ENCODE measurements at regions not wholly inside any gene's neighbourhood (a gene's known extent, or its start where the extent isn't known, plus 50 kb on each side); places are given as distances from the start of the nearest gene placed in this dataset.
"Not testable (repeated sequence)": the region's sequence is repeated elsewhere in the genome, so short reads cannot be mapped to it uniquely, and the experiment has no call there.

GRCh38 chr5:102090770-102091169, 205.3 kb downstream of the SLCO4C1 start:
- H3K27ac Mint-ChIP-seq, result peak overlapping the region in 1 of 3 donors; percentile 17
- no peaks in the 10 kb centered on the region for H3K27me3 Mint-ChIP-seq
- H3K36me3 Mint-ChIP-seq, result no peaks in the 10 kb centered on the region
- peaks cover 0 to 5% (median 0%) of the 10 kb centered on the region in 3 donors for H3K9me3 Mint-ChIP-seq
- no peaks in the 10 kb centered on the region for H3K4me1 Mint-ChIP-seq
- H3K4me3 Mint-ChIP-seq, result no peak overlapping the region

- no peak overlapping the region for H3K27ac Mint-ChIP-seq
- peaks cover 3 to 5% (median 3%) of the 10 kb centered on the region in 3 donors for H3K9me3 Mint-ChIP-seq
- H3K27me3 Mint-ChIP-seq, result no peaks in the 10 kb centered on the region
- no peak overlapping the region for H3K4me3 Mint-ChIP-seq
- no peaks in the 10 kb centered on the region for H3K36me3 Mint-ChIP-seq
- H3K4me1 Mint-ChIP-seq, result no peaks in the 10 kb centered on the region
Observed at GRCh38 chr5:102089883-102090282, 206.2 kb downstream of the SLCO4C1 start.

DNA sequence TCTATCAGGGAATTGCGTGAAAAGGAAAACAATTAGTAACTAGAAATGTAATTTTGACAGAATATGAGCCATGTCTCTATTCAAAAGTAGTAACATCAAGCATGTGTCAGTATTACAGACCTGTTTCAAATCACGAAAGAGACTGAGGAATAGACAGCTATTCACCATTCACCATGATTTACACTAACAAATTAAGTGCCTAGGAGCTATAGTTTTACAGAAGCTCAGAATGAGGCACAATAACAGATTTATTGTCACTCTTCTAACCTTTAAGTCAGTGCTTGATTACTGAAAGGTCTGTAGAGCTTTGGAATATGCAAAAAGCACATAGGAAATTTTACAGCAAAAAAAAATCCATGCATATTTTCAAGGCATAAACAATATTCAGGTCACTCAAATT, 208.2 kb downstream of the SLCO4C1 start:
- H3K27ac Mint-ChIP-seq, result no peak overlapping the region
- no peaks in the 10 kb centered on the region for H3K27me3 Mint-ChIP-seq
- no peaks in the 10 kb centered on the region for H3K4me1 Mint-ChIP-seq
- H3K36me3 Mint-ChIP-seq, result no peaks in the 10 kb centered on the region
- peaks cover 3 to 9% (median 5%) of the 10 kb centered on the region in 3 donors for H3K9me3 Mint-ChIP-seq
- H3K4me3 Mint-ChIP-seq, result no peak overlapping the region

- no peaks in the 10 kb centered on the region for H3K27me3 Mint-ChIP-seq
- no peaks in the 10 kb centered on the region for H3K36me3 Mint-ChIP-seq
- H3K9me3 Mint-ChIP-seq, result peaks cover 3 to 14% (median 4%) of the 10 kb centered on the region in 3 donors
- H3K27ac Mint-ChIP-seq, result no peak overlapping the region
- no peaks in the 10 kb centered on the region for H3K4me1 Mint-ChIP-seq
- H3K4me3 Mint-ChIP-seq, result no peak overlapping the region
Observed at GRCh38 chr5:102080288-102080687, 215.8 kb downstream of the SLCO4C1 start.

DNA sequence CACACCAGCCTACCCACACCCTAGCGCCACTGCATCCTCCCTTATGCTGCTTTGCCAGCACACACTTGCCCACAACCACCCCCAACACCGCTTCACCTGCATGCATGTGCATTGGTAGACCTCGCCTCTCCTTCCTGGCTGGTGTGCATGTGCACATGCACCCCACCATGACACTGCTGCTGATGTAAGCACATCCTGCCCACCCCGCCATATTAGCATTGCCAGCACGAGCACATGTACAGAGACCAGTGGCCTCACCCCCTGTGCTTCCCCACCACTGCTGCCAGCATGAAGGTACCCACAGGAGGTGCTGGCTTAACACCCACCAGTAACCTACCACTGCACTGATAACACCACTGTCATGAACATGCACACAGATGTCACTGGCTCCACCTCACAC, 218.2 kb downstream of the SLCO4C1 start:
- peaks cover 1% of the 10 kb centered on the region for H3K36me3 Mint-ChIP-seq
- no peaks in the 10 kb centered on the region for H3K27me3 Mint-ChIP-seq
- H3K4me1 Mint-ChIP-seq, result no peaks in the 10 kb centered on the region
- H3K4me3 Mint-ChIP-seq, result peak overlapping the region in 1 of 4 donors; percentile 18
- no peak overlapping the region for H3K27ac Mint-ChIP-seq
- H3K9me3 Mint-ChIP-seq, result peaks cover 0 to 8% (median 4%) of the 10 kb centered on the region in 3 donors

DNA sequence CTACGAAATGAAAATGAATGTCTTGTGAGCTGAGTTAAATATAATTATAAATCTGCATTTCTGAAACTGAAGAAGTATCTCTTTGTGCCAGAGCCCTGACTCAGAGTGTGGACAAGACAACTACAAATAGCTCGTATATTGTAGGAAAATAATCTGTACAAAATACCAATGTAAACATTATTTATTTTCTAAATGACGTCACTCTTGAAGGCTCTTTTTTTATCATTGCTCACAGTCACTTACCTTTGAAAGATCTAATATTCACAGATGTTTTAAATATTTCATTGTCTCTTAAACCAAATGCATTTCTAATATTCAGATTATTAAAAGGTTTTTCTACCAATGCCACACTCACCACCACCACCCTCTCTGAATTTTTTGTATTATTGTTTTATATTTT, 226.1 kb downstream of the SLCO4C1 start:
- H3K9me3 Mint-ChIP-seq, result peaks cover 0 to 3% (median 0%) of the 10 kb centered on the region in 3 donors
- no peaks in the 10 kb centered on the region for H3K27me3 Mint-ChIP-seq
- H3K27ac Mint-ChIP-seq, result no peak overlapping the region
- H3K4me1 Mint-ChIP-seq, result peaks cover 0 to 2% (median 0%) of the 10 kb centered on the region in 3 donors
- H3K36me3 Mint-ChIP-seq, result peaks cover 4% of the 10 kb centered on the region
- no peak overlapping the region for H3K4me3 Mint-ChIP-seq

DNA sequence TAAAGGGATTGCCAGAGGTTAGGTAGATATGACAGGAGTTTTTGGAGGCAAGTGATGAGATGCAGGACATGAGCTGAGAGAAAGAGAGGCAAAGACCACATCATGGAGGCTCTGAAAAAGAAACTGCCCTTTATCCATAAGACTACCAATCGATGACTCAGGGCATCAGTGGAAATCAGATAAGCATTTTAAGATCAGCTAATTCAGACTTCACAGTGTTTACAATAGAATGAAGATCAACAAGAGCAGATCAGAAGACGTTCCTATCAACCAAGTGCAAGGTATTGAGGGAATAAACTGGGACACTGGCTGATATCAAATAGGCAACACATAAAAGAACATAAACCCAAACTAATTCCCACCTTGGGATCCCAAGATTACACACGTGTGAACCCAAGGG, 227.2 kb downstream of the SLCO4C1 start:
- peaks cover 0 to 3% (median 0%) of the 10 kb centered on the region in 3 donors for H3K9me3 Mint-ChIP-seq
- H3K27me3 Mint-ChIP-seq, result no peaks in the 10 kb centered on the region
- H3K36me3 Mint-ChIP-seq, result peaks cover 3% of the 10 kb centered on the region
- H3K4me3 Mint-ChIP-seq, result no peak overlapping the region
- H3K27ac Mint-ChIP-seq, result no peak overlapping the region
- H3K4me1 Mint-ChIP-seq, result peaks cover 0 to 2% (median 0%) of the 10 kb centered on the region in 3 donors

DNA sequence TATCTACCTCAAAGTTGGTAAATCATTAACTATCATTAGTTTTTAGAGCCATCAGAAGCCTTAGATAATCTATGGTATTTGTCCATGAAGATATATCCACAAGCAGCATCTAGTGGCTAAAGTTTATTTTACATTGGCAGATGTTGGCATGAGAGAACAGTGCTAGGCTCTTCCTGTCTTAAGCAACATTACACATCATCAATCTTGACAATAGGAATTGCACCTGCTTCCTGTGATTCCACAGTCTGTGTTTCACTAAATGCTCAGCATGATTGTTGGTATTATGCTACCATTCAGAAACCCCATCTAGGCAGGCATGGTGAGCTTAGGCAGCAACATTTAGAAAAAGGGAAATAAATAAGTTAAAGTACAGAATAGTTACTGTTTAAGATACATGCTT, 246.6 kb downstream of the SLCO4C1 start:
- Mint-ChIP-seq H3K27me3 (no peaks in the 10 kb centered on the region), H3K27ac (no peak overlapping the region)

DNA sequence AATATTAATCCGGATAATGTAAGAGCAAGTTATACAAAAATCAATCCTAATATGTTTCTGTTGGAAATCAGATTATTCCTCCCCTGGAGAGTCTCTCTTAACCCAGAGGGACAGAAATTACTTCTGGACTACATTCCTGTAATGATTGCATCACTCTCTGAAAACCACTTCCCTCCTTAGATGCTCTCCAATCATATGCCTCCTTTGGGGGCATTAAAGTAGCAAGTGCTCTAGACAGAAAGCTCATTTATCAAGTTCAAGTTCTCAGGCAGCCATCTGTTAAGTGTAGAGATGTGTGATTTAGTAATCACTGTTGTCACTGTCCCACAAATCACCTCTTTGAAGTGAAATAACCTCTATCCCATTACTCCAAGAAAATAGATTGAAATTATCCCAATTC, 247.1 kb downstream of the SLCO4C1 start:
- H3K4me1 Mint-ChIP-seq, result no peaks in the 10 kb centered on the region
- no peaks in the 10 kb centered on the region for H3K27me3 Mint-ChIP-seq
- H3K27ac Mint-ChIP-seq, result no peak overlapping the region
- H3K9me3 Mint-ChIP-seq, result peaks cover 0 to 2% (median 0%) of the 10 kb centered on the region in 3 donors
- H3K4me3 Mint-ChIP-seq, result no peak overlapping the region
- no peaks in the 10 kb centered on the region for H3K36me3 Mint-ChIP-seq

More for the DNA sequence above, 246.6 kb downstream of the SLCO4C1 start:
- Mint-ChIP-seq H3K9me3 (peaks cover 0 to 2% (median 0%) of the 10 kb centered on the region in 3 donors), H3K4me3 (no peak overlapping the region), H3K36me3 (no peaks in the 10 kb centered on the region), H3K4me1 (no peaks in the 10 kb centered on the region)

DNA sequence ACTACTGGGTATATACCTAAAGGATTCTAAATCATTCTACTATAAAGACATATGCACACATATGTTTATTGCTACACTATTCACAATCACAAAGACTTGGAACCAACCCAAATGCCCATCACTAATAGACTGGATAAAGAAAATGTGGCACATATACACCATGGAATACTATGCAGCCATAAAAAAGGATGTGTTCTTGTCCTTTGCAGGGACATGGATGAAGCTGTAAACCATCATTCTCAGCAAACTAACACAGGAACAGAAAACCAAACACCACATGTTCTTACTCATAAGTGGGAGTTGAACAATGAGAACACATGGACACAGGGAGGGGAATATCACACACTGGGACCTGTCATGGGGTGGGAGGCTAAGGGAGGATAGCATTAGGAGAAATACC, 249.0 kb downstream of the SLCO4C1 start:
- H3K4me3 Mint-ChIP-seq, H3K36me3 Mint-ChIP-seq, H3K27me3 Mint-ChIP-seq, H3K4me1 Mint-ChIP-seq, H3K27ac Mint-ChIP-seq, H3K9me3 Mint-ChIP-seq: not testable (repeated sequence)

- H3K9me3 Mint-ChIP-seq, result no peaks in the 10 kb centered on the region
- no peak overlapping the region for H3K27ac Mint-ChIP-seq
- H3K27me3 Mint-ChIP-seq, result no peaks in the 10 kb centered on the region
- peaks cover 0 to 2% (median 0%) of the 10 kb centered on the region in 3 donors for H3K4me1 Mint-ChIP-seq
- no peaks in the 10 kb centered on the region for H3K36me3 Mint-ChIP-seq
- H3K4me3 Mint-ChIP-seq, result no peak overlapping the region
Observed at GRCh38 chr5:102040326-102040725, 255.8 kb downstream of the SLCO4C1 start.

GRCh38 chr5:102036927-102037326, 259.2 kb downstream of the SLCO4C1 start:
- Mint-ChIP-seq H3K9me3 (no peaks in the 10 kb centered on the region), H3K4me3 (no peak overlapping the region), H3K27me3 (no peaks in the 10 kb centered on the region), H3K4me1 (no peaks in the 10 kb centered on the region), H3K27ac (no peak overlapping the region), H3K36me3 (no peaks in the 10 kb centered on the region)

GRCh38 chr5:102031711-102032110, 264.4 kb downstream of the SLCO4C1 start:
- H3K27me3 Mint-ChIP-seq, result no peaks in the 10 kb centered on the region
- H3K9me3 Mint-ChIP-seq, result no peaks in the 10 kb centered on the region
- no peaks in the 10 kb centered on the region for H3K36me3 Mint-ChIP-seq
- no peak overlapping the region for H3K4me3 Mint-ChIP-seq
- H3K27ac Mint-ChIP-seq, result peak overlapping the region in 1 of 3 donors; percentile 36
- no peaks in the 10 kb centered on the region for H3K4me1 Mint-ChIP-seq

GRCh38 chr5:102018690-102019089, 277.4 kb downstream of the SLCO4C1 start:
- Mint-ChIP-seq H3K36me3 (peaks cover 2% of the 10 kb centered on the region), H3K27me3 (no peaks in the 10 kb centered on the region), H3K4me3 (no peak overlapping the region), H3K27ac (no peak overlapping the region), H3K4me1 (peaks cover 0 to 2% (median 0%) of the 10 kb centered on the region in 3 donors), H3K9me3 (peaks cover 0 to 5% (median under 1%) of the 10 kb centered on the region in 3 donors)

- no peak overlapping the region for H3K27ac Mint-ChIP-seq
- peaks cover 0 to 5% (median 0%) of the 10 kb centered on the region in 3 donors for H3K9me3 Mint-ChIP-seq
- H3K36me3 Mint-ChIP-seq, result peaks cover 2% of the 10 kb centered on the region
- H3K4me1 Mint-ChIP-seq, result peaks cover 0 to 2% (median 0%) of the 10 kb centered on the region in 3 donors
- no peaks in the 10 kb centered on the region for H3K27me3 Mint-ChIP-seq
- H3K4me3 Mint-ChIP-seq, result no peak overlapping the region
Observed at GRCh38 chr5:102018279-102018678, 277.8 kb downstream of the SLCO4C1 start.

DNA sequence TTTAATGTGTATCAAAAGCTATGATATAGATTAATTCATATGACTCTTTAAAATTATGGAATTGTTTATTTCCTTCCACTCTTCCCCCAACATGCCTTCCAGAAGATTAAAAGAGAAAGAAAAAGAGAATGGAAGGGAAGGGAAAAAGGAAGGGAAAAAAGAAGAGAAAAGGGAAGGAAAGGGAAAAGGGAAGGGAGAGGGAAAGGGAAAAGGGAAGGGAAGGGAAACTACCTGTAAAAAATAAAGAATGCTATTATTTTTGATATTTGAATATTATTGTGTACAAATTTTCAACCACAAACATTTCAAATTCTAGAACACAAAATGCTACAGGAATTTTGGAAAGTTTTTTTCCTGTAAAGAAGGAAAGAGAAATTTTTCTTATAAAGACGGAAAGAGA, 281.7 kb downstream of the SLCO4C1 start:
- Mint-ChIP-seq H3K4me1 (no peaks in the 10 kb centered on the region), H3K27me3 (no peaks in the 10 kb centered on the region), H3K4me3 (no peak overlapping the region), H3K27ac (no peak overlapping the region), H3K36me3 (no peaks in the 10 kb centered on the region), H3K9me3 (no peaks in the 10 kb centered on the region)

DNA sequence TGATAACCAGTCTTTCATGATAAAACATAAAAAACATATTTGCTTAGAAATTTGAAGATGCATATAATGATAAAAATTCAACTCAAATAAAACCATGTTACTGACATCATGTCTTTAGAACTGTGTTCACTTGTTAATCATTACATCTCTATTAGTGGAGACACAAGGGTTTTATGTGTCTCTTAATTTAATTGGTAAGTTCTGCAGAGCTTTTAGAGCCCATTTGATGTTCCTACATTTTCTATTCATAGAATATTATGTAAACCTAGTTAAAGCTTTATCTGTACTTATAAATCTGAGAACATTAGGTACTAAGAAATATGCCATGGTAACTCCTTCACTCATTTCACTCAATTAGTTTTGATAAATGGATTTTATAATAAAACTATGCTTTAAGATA, 285.4 kb downstream of the SLCO4C1 start:
- Mint-ChIP-seq H3K36me3 (no peaks in the 10 kb centered on the region), H3K4me1 (no peaks in the 10 kb centered on the region), H3K27ac (no peak overlapping the region), H3K27me3 (no peaks in the 10 kb centered on the region), H3K9me3 (no peaks in the 10 kb centered on the region), H3K4me3 (no peak overlapping the region)

Data from IgD-negative memory B cell (primary cell).